ENCODE measurements at regions not wholly inside any gene's neighbourhood (a gene's known extent, or its start where the extent isn't known, plus 50 kb on each side); places are given as distances from the start of the nearest gene placed in this dataset.

- Histone ChIP-seq H2BK120ac (ENCODE audit: low read depth, low read length) (no peak overlapping the region), H4K91ac (ENCODE audit: insufficient read depth, low read depth, low read length) (no peak overlapping the region), H3K4me2 (ENCODE audit: low read depth, low read length) (no peak overlapping the region), H3K4ac (ENCODE audit: low read depth, low read length) (no peak overlapping the region), H2AFZ (replicated peaks; ENCODE audit: low read length, poor library complexity) (no peak overlapping the region), H2AK5ac (ENCODE audit: low read depth, low read length) (no peak overlapping the region), H2BK15ac (ENCODE audit: low read depth, low read length) (no peak overlapping the region), H3K14ac (replicated peaks; ENCODE audit: low read depth, low read length) (no peak overlapping the region), H4K8ac (ENCODE audit: low read depth in 2 of 2, low read length in 2 of 2) (no peak overlapping the region), H3K56ac (ENCODE audit: extremely low read depth, insufficient read depth, low read length) (no peak overlapping the region), H3K4me1 (ENCODE audit: control insufficient read depth, insufficient read depth, low read length) (no peaks in the 10 kb centered on the region), H3K36me3 (ENCODE audit: control insufficient read depth, insufficient read depth, low read length) (no peaks in the 10 kb centered on the region), H3K79me1 (ENCODE audit: low read depth in 1 of 2, low read length in 2 of 2) (no peaks in the 10 kb centered on the region), H3K27ac (ENCODE audit: insufficient read depth, low read length) (no peak overlapping the region), H4K5ac (ENCODE audit: low read depth, low read length) (no peak overlapping the region), H3K27me3 (ENCODE audit: control insufficient read depth, insufficient read depth, low read length) (no peaks in the 10 kb centered on the region), H3K9ac (ENCODE audit: low read depth, low read length) (no peak overlapping the region), H4K20me1 (ENCODE audit: insufficient read depth, low read length) (no peaks in the 10 kb centered on the region), H2AK9ac (replicated peaks; ENCODE audit: low read depth, low read length, poor library complexity) (no peak overlapping the region), H3K23ac (ENCODE audit: low read depth, low read length) (no peak overlapping the region), H3K9me3 (ENCODE audit: control insufficient read depth, insufficient read depth, low read length) (0 out of 2 replicates have a peak, but pooled peaks cover 2% of the 10 kb centered on the region), H2BK20ac (ENCODE audit: low read depth, low read length) (no peak overlapping the region), H2BK5ac (ENCODE audit: low read depth, low read length, poor library complexity, severe bottlenecking) (no peak overlapping the region), H3K18ac (ENCODE audit: low read depth, low read length) (no peak overlapping the region), H3K4me3 (ENCODE audit: insufficient read depth, low read depth, low read length) (no peak overlapping the region), H3K9me1 (ENCODE audit: insufficient read depth, low read length) (no peaks in the 10 kb centered on the region)
- no TSS peak for BruUV-seq (replicated peaks)
- DNase-seq (no peak), ATAC-seq (ENCODE audit: low read depth) (no peak)
- dilution Hi-C loops (cut with HindIII; ENCODE audit: low sequenced_read_pairs, unreplicated experiment) (no loop called here), in situ Hi-C loops (cut with MboI; ENCODE audit: low sequenced_read_pairs) (no loop called here), intact Hi-C loops (cut with micrococcal nuclease) (no loop called here)
- ChIA-PET POLR2A (ENCODE audit: unreplicated experiment) (interaction anchor here (0.6 kb wide), 1 partner anchor 302 kb away, joined by 22 read pairs; no protein-coding TSS in a partner anchor), CTCF (no interaction called here)
- WGBS, 2 experiments (ENCODE audit: extremely low coverage in 2 of 2, insufficient read length in 1 of 2): no CpG with 5 or more reads among the region's 1 CpG
- no peak for TF ChIP-seq RCOR1 (IDR thresholded peaks at IDR 0.05; ENCODE audit: insufficient replicate concordance, low read length)
Measured at GRCh38 chr2:156017341-156017885, 315.1 kb downstream of the NR4A2 start.

Measured in IMR-90 (cell line).